ENCODE measurements at regions not wholly inside any gene's neighbourhood (a gene's known extent, or its start where the extent isn't known, plus 50 kb on each side); places are given as distances from the start of the nearest gene placed in this dataset.
"Not testable (repeated sequence)": the region's sequence is repeated elsewhere in the genome, so short reads cannot be mapped to it uniquely, and the experiment has no call there.

GRCh38 chr7:92925876-92926696 lies 89.7 kb upstream of the CDK6 start:
- DNase-seq (ENCODE audit: low read depth in 4 of 4, low spot score in 3 of 4) = peak in 3 of 4 donors; percentile 18 to 54 (median 51)

- DNase-seq (ENCODE audit: low read depth in 4 of 4, low spot score in 3 of 4) = no peak
Observed at GRCh38 chr7:92924800-92925199, 88.4 kb upstream of the CDK6 start.

- DNase-seq (ENCODE audit: low read depth in 4 of 4, low spot score in 3 of 4) = no peak
Observed at GRCh38 chr7:92917230-92917629, 80.9 kb upstream of the CDK6 start.

- no peak for DNase-seq (ENCODE audit: low read depth in 4 of 4, low spot score in 3 of 4)
Observed at GRCh38 chr7:92916770-92917224, 80.4 kb upstream of the CDK6 start.

- no peak for DNase-seq (ENCODE audit: low read depth in 4 of 4, low spot score in 3 of 4)
Observed at GRCh38 chr7:92915348-92915747, 79.0 kb upstream of the CDK6 start.

- DNase-seq (ENCODE audit: low read depth in 4 of 4, low spot score in 3 of 4) = no peak
Observed at GRCh38 chr7:92914645-92915044, 78.3 kb upstream of the CDK6 start.

- no peak for DNase-seq (ENCODE audit: low read depth in 4 of 4, low spot score in 3 of 4)
Observed at GRCh38 chr7:92913849-92914248, 77.5 kb upstream of the CDK6 start.

GRCh38 chr7:92910976-92911375 lies 74.6 kb upstream of the CDK6 start:
- DNase-seq (ENCODE audit: low read depth in 4 of 4, low spot score in 3 of 4) = no peak

- no peak for DNase-seq (ENCODE audit: low read depth in 4 of 4, low spot score in 3 of 4)
Observed at GRCh38 chr7:92909686-92910475, 73.5 kb upstream of the CDK6 start.

GRCh38 chr7:92904244-92905131 lies 68.1 kb upstream of the CDK6 start:
- DNase-seq (ENCODE audit: low read depth in 4 of 4, low spot score in 3 of 4) = no peak

GRCh38 chr7:92898798-92899197 lies 62.4 kb upstream of the CDK6 start:
- no peak for DNase-seq (ENCODE audit: low read depth in 4 of 4, low spot score in 3 of 4)

- not testable (repeated sequence) for DNase-seq (ENCODE audit: low read depth in 4 of 4, low spot score in 3 of 4)
Observed at GRCh38 chr7:92894857-92895256, 58.5 kb upstream of the CDK6 start.

- DNase-seq (ENCODE audit: low read depth in 4 of 4, low spot score in 3 of 4) = no peak
Observed at GRCh38 chr7:92889081-92889480, 52.7 kb upstream of the CDK6 start.
